ENCODE measurements at regions not wholly inside any gene's neighbourhood (a gene's known extent, or its start where the extent isn't known, plus 50 kb on each side); places are given as distances from the start of the nearest gene placed in this dataset.

DNA sequence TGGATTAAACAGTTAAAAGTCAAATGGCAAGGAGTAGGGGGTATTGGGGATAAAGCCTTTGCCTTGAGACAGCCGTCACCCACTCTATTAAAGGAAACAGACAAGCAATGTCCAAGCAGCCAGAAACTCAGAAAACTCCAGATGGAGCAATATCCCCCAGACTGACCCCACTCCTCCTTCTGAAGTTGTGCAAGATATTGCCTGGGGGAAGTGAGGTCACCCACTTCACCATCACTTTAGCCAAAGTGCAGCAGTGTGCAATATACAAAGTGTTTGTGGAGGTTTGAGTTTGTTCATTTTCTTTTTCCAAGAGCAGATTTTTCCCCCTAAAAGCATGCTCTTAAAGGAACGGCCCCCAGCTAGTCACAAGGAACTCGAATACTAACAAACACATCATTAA lies 125.1 kb downstream of the ETS2 start:
- DNase-seq (ENCODE audit: low spot score) = no peak

DNA sequence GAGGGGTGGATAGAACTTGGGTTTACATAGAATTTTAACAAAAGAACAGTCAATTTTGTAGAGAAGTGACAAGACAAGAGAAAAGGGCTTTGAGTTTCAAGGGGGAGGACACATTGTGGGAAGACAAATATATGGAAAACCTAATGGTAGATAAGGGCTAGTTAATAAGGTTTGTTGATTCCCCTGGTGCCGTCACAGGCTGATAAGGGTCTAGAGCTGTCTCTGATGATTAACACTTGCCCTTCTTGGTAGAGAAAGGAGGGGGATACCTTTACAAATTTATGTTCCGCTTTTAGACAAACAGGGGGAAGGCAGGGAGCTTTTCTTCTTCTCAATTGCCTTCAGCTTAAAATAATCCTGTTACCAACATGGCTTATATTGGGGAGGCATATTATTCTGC lies 124.3 kb downstream of the ETS2 start:
- DNase-seq (ENCODE audit: low spot score) = no peak

DNA sequence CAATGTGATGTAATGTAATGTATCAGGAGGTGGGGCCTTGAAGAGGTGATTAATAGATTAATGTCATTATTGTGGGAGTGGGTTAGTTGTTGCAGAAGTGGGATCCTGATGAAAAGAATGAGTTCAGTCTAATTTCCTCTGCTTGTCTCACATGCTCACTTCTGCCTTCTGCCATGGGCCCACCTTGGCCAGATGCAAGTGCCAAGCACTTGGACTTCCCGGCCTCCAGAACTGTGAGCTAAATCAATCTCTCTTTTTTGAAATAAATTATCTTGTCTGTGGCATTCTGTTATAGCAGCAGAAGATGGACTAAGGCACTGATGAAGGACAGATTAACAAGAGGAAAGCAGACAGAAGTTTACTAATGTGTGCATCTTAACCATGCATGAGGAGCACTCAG lies 123.9 kb downstream of the ETS2 start:
- no peak for DNase-seq (ENCODE audit: low spot score)

DNA sequence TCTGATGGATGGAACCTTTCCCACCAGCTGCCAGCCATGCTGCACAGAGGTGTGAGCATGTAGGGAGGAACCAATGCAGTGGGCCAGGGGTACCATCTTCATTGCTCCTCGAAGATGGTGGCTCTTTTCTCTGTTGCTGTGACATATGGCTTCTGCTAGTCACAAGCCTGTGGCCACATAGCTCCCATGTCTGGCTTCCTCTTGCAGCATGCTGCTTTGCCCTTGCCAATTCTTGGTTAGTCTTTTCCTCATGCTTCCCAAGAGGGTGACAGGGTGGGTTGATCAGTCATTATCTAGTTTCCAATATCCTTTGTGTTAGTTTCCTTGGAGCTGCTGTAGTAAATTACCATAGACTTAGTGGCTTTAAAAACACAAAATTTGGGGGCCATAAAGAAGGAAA lies 123.4 kb downstream of the ETS2 start:
- DNase-seq (ENCODE audit: low spot score) = no peak

DNA sequence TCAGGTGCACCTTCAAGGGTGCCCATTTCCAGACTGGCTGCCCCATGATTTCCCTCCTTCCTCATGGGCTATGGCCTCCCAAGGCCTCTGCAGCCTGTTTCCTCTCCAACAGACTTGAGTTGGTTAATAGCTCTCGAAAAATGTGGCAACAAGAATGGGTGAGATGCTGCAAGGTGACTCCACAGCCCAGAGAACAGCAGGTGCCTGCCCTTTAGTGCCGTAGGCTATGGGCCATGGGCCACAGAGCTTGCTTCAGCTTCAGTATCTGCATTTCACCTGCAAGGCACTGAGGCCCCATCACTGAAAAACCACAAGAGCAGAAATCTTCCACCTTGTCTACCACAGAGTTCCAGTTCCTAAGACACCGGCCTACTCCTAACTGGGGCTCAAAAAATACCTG lies 122.0 kb downstream of the ETS2 start:
- DNase-seq (ENCODE audit: low spot score) = no peak

DNA sequence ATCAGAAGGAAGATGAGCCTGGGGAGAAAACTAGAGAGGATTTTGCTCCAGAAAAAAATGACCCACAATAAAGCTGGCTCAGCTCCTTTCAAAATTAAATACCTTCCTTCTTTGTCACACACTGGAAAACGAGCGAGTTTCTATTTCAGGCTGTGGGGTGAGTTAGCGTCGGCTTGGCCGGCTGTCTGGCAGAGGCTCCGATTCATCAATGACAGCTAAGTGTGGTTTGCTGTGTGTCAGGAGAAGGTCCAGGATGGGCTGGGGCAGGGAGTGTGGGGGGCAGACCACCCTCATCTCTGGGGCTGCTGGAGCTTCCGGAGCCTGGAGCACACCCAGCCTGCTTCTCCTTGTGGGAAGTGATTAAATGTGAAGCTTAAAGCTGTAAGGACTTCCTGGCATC lies 120.2 kb downstream of the ETS2 start:
- no peak for DNase-seq (ENCODE audit: low spot score)

DNA sequence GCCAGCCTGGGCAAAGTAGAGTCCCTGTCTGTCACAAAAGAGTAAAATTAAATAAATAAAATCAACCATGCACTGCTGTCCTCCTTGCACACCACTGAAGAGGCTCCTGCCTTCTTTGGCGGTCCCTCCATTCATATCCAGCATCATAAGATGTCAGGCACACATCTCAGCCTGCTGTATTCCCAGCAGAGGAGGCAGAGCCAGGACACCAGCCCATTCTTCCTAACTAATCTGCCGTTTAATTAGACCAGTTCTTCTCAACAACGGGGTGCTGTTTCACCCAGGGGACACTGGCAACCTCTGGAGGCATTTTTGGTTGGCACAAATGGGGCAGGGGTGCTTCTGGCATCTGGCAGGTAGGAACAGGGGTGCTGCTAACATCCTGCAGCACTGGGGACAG lies 119.7 kb downstream of the ETS2 start:
- DNase-seq (ENCODE audit: low spot score) = no peak

DNA sequence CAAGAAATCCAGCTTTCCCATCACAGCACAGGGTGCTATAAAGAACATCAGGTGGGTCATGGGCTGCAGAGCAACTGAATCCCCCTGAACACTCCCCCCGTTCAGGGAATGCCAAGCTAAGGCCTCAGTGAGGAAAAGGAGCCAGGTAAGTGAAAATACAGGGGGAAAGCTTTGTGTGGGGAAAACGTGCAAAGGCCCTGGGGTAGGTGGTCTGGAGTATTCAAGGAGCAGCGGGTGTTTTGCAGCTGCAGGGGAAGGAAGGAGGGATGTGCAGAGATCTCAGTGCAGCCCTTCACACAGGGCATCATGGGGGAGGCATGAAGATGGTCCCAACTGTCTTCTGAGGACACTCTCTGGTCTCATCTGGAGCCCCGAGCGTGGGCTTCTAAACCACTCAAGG lies 119.2 kb downstream of the ETS2 start:
- DNase-seq (ENCODE audit: low spot score) = no peak

DNA sequence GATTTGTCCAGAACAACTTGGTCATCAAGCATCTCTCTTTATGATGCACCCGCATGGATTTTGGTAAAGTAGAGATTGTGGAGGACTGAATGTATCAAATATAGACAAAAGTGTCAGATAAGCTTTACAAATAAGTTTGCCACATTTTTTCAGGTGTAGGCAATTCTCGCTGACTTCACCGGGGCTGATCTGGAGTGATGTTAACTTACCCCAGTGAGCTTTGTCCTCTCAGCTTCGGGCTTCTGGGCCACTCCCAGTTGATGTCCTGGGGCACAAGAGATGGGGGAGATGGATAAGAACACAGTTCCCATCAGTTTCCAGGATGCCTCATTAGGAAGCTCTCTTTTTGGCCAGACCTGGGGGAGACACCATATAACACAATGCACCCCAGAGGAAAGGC lies 117.7 kb downstream of the ETS2 start:
- DNase-seq (ENCODE audit: low spot score) = no peak

DNA sequence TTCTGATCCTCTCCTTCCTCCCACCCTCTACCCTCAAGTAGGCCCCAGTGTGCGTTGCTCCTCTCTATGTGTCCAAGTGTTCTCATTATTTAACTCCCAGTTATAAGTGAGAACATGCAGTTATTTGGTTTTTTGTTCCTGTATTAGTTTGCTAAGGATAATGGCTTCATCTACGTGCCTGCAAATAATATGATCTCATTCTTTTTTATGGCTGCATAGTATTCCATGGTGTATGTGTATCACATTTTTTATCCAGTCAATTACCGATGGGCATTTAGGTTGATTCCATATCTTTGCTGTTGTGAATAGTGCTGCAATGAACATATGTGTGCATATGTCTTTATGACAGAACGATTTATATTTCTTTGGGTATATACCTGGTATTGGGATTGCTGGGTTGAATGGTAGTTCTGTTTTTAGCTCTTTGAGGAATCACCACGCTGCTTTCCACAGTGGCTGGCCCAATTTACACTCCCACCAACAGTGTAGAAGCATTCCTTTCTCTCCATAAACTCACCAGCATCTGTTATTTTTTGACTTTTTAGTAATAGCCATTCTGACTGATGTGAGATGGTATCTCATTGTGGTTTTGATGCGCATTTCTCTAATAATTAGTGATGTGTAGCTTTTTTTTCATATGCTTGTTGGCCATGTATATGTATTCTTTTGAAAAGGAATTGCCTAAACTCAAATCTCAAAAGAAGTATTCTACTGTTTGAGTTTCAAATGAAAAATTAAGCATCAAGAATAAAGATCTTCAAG lies 116.9 kb downstream of the ETS2 start:
- DNase-seq (ENCODE audit: low spot score) = no peak

DNA sequence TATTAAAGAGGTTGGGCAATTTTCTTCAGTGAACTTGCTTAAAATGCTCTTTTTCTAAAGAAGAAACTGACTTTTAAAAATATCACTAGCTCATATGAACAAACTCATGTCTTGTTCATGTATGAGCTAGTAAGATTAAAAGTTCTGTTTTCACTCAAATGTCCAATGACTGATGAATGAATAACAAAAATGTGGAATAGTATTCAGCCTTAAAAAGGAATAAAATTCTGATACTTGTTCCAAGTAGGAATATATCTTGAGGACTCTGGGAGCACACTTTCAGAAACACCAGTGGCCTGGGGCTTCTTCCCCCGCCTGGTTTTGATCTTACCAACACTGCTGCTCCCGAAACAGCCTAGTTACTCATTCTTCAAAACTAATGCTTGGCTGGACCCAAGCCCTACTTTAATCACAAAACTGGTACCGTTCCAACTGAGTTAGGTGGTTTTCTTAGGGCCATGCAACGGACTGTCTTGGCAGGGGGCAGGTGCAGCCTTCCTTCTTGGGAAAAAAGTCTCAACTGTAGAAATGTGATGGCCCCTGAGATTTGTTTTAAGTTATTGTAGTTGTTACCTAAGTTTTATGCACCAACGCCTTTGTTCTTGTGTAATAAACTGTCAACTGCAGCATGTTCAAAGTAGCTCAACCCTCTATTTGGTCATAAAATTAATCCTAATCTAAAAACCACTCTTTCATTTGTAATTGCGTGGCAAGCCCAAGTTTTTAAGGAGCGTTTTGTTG lies 116.0 kb downstream of the ETS2 start:
- DNase-seq (ENCODE audit: low spot score) = no peak

DNA sequence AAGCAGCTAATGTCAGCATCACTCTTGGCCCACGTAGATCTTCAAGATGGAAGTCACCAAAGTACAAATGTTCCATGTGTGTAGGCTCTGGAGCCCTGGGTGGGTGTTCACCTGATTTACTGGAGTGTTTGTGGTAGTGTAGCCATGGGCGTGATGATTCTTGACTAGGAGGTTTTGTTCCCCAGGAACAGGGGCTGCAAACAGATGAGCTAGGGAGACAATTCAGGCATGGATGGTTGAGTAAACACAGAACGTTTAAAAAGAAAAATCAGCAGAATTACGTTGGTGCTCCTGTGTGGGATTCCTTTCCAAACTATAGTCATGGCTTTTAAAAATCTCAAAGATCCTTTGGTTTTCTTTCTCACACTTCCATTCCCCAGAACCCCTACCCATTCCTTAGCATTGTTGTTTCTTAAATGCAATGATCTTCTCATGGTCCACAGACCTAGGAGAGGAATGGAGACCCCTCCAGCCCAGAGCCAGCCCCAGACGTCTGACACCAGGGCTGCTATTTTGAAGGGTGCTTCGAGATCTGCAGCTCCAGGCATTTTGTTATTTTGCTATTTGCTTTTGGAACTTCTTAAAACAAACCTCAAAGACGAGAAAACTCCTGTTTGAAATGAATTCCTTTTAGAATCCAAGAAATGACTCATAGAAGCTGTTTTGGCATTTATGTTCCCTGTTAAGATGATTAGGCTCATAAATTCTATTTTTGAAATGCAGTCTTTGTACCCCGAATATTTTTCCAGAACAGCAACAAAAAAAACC lies 115.1 kb downstream of the ETS2 start:
- DNase-seq (ENCODE audit: low spot score) = no peak

DNA sequence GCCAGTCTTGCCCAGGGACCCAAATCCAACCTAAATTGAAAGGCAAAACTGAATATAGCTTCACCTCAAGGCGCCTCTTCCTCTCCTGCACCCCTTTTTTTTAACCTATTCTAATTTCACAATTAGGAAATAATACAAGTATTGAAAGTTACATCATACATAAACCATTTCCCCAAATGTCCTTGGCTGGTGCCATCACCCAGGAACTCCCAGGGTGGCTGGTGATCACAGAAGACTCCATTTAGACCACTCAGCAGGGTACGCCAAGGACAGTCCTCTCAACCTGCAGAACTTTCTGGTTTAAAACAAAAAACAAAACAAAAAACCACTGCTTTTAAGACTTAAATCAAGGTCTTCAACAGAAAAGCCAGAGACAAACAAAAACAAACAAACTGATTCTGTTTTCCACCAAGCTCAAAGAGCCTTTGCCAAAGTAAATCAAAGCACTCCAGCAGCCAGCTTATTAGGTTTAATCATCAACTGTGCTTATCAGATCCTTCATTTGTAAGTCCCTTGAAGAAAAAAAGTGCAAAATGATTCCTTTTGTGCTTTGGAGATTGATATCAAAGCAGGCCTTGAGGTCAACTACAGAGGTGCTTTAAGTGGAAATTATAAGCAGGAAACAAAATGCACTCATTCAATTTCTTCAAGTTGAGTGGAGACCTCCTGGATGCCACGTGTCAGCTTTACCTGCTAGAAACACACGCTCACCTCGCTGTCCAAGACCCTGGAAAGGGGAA lies 113.0 kb downstream of the ETS2 start:
- DNase-seq (ENCODE audit: low spot score) = no peak

DNA sequence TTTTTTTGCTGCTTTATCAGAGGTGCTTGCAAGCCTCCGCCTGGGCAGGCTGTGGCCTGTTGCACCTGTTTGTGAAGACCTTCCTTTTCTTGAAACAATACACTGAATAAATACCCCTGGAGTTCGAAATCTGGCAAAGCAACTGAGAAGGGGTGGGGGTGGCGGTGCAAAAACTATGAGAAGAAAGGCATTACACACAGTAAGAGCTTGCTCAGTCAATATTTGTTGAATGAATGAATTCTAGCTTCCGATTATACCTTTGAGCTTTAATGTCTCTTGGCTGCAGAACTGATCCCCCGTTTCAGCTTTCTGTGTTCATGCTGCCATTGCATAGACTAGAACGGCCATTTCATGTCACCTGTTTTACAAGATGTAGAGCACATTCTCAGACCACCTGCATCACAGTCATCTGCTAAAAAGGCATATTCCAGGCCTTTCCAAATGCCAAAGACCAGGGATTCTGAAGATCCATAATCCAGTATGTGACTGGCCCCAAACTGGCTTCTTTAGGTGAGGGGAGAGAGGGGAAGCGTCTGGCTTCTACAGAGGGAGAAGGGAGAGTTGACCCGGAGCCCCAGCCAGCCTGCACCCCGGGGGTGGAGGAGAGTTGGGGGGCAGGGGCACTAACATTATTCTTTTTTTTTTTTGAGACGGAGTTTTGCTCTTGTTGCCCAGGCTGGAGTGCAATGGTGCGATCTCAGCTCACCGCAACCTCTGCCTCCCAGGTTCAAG lies 111.5 kb downstream of the ETS2 start:
- DNase-seq (ENCODE audit: low spot score) = no peak

DNA sequence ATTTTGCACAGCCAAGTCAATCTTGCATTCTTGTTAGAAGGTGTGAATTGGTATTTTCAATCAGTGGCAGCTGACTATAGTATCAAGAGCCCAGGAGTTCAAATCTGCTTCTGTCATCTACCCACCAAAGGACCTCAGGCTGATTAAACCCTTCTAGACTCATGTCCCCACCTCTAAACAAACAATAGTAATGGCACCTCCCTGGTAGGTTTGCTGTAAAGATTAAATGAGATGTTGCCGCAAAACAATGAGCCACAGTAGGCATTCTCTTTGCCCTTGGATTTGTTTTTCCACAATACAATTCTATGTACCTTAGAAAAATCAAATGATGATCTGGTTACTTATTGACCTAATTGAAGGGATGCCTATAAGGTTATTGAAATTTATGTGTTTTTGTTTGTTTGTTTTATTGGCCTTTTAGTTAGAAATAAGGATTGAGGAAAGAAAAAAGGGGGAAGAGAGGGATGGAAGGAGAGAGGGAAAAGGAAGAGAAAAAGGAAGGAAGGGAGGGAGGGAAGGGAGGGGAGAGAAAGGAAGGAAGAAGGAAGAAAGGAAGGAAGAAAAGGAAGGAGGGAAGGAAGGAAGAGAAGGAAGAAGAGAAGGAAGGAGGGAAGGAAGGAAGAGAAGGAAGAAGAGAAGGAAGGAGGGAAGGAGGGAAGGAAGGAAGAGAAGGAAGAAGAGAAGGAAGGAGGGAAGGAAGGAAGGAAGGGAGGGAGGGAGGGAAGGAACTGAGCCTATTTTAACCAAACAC lies 110.7 kb downstream of the ETS2 start:
- no peak for DNase-seq (ENCODE audit: low spot score)

DNA sequence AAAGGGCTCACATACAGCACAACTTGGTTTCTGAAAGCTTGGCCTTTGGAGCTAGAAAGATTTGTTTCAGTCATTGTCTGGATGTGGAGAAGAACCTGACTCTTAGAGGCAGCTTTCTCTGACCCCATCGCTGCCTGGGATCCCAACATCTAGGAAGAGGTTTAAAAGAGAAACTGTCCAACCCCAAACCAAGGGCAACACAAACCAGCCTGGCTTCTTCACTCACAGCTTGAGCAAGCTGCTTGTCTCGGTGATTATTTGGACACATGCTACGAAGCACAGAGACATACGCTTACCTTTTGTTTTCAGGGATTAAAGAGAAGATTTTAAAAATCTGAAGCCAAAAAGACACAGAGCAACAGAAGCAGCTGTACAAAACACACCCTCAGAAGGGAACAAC lies 109.8 kb downstream of the ETS2 start:
- DNase-seq (ENCODE audit: low spot score) = no peak

DNA sequence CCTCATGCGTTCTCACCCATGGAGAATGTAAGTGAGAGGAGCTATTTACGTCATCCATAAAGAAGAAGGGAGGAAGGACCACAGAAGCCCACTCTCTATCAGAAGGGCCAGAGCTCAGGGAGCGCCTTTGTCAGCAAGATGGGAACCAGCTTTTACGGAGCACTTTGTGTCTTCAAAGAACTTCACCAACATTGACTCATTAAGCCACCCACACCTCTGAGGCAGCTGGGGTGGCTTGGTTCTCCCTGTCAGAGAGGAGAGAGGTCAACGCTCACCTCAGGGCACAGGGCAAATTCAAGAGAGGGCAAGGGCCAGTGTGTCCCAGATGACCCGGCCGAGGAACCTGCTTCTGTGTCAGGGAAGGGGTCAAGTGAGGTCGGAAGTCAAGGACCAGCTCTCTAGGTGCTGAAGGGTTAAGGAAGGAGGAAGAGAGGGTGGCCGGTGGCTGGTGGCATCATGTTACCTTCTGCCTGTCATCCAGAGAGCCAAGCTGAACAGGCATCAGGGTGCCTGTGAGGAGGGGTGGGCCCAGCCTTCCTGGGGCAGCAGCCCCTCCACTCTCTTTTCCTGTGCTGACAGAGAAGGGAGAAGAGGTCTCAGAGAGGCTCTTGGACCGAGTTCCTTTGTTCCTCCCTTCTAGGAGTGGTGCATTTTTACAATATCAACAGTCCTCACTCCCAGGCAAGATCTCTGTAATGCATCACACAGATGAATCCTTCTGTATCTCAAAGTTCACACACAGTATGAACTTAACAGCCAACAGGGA lies 109.0 kb downstream of the ETS2 start:
- DNase-seq (ENCODE audit: low spot score) = no peak

DNA sequence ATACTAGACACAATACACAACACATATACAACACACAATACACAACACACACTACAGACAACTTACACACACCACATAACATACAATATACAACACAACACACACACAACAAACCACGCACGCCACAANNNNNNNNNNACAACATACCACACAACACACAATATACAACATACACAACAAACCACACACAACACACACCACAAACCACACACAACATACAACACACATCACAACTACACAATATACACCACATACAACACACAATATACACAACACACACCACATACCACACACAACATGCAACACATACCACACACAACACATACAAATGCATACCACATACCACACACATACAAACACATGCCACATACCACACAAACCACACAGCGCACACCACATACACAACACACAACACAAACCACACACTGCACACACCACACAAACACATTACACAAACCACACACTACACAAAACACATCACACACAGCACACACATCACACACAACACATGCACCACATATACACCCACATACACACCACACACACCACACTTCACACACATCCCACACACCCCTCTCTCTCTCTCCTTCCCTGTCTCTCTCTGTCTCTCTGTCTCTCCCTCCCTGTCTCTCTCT lies 108.3 kb downstream of the ETS2 start:
- DNase-seq (ENCODE audit: low spot score) = no peak

DNA sequence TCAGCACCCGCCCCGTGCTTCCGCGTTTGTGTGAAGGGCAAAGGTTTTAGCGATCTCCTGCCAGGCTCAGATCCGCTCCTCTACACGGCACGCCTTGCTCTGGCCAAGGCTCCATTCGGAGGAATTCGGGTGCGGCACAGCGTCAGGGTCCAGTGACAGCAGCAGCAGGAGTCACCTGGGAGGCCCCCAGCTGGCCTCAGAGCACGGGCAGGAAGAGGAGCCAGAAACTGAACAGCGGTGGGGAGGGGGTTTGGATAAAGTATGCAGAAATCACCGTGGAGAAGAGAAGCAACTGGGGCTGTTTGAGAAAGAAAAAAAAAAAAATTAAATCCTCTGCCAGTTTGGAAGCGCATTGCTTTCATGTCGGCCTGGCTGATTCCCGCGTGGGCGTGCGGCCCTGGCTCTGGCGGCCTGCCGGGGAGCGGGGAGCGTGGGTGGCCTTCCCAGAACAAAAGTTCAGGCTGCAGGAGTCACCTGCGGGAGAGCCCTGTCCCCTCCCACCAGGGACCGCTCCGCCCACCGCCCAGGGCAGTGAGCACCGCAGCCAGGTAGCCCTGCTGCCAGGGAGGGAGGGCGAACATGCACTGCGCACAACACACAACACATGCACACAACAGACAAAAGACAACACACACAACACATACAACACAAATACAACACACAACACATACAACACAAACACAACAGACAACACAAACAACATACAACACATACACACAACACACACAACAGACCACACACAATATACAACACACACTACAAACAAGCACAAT lies 107.6 kb downstream of the ETS2 start:
- no peak for DNase-seq (ENCODE audit: low spot score)
